HEK293T (cell line): ENCODE measurements at regions not wholly inside any gene's neighbourhood (a gene's known extent, or its start where the extent isn't known, plus 50 kb on each side); places are given as distances from the start of the nearest gene placed in this dataset.

Experiments
- CTCF ChIA-PET: fragments of 350-600 bp; formaldehyde crosslinking; extraction: SDS; loops from one replicate; lab custom pipeline; 2021; ENCODE audit warnings: antibody characterized with exemption, inconsistent platforms; lab: Yijun Ruan, JAX
- POLR2A ChIA-PET: fragments of 350-600 bp; formaldehyde crosslinking; extraction: SDS; loops from one replicate; lab custom pipeline; 2020; ENCODE audit warnings: antibody characterized with exemption, inconsistent platforms; lab: Yijun Ruan, JAX
- DNase-seq: peaks from one replicate; pipeline ENCODE4 v3.0.0; 2012; ENCODE audit warnings: mixed read lengths; ENCODE audit errors: extremely low spot score
- ARNT ChIP-seq: fragments of 450-650 bp; IDR thresholded peaks from 2 replicates; pipeline ENCODE4 v1.6.1; 2017; ENCODE audit warnings: mild to moderate bottlenecking
- BHLHE40 ChIP-seq: fragments of 450-650 bp; IDR thresholded peaks from 2 replicates; pipeline ENCODE4 v1.6.1; 2016; ENCODE audit warnings: mild to moderate bottlenecking, moderate library complexity, borderline replicate concordance
- CTBP1 ChIP-seq: fragments of 450-650 bp; IDR thresholded peaks from 2 replicates; pipeline ENCODE4 v1.6.1; 2016; ENCODE audit warnings: borderline replicate concordance
- ELF4 ChIP-seq: fragments of 450-650 bp; IDR thresholded peaks from 2 replicates; pipeline ENCODE4 v1.6.1; 2017; ENCODE audit warnings: antibody characterized with exemption
- FOXA1 ChIP-seq: fragments of 450-650 bp; IDR thresholded peaks from 2 replicates; pipeline ENCODE4 v1.6.1; 2016; ENCODE audit warnings: mild to moderate bottlenecking
- FOXK2 ChIP-seq: fragments of 450-650 bp; IDR thresholded peaks from 2 replicates; pipeline ENCODE4 v1.6.1; 2016; ENCODE audit warnings: mild to moderate bottlenecking
- FOXM1 ChIP-seq: fragments of 450-650 bp; IDR thresholded peaks from 2 replicates; pipeline ENCODE4 v1.6.1; 2017; ENCODE audit warnings: mild to moderate bottlenecking, borderline replicate concordance
- HDGF ChIP-seq: fragments of 450-650 bp; IDR thresholded peaks from 2 replicates; pipeline ENCODE4 v1.6.1; 2017; ENCODE audit warnings: antibody characterized with exemption, borderline replicate concordance
- L3MBTL2 ChIP-seq: fragments of 450-650 bp; conservative IDR thresholded peaks from 2 replicates; pipeline ENCODE4 v1.6.1; 2016; ENCODE audit warnings: mild to moderate bottlenecking
- LEF1 ChIP-seq: fragments of 450-650 bp; IDR thresholded peaks from 2 replicates; pipeline ENCODE4 v1.6.1; 2017; ENCODE audit warnings: mild to moderate bottlenecking, borderline replicate concordance
- NFRKB ChIP-seq: fragments of 450-650 bp; IDR thresholded peaks from 2 replicates; pipeline ENCODE4 v1.6.1; 2016; ENCODE audit warnings: mild to moderate bottlenecking, moderate library complexity
- SP1 ChIP-seq: fragments of 450-650 bp; IDR thresholded peaks from 2 replicates; pipeline ENCODE4 v1.6.1; 2017
- SUZ12 ChIP-seq: fragments of 450-650 bp; IDR thresholded peaks from 2 replicates; pipeline ENCODE4 v1.6.1; 2016; ENCODE audit warnings: mild to moderate bottlenecking
- TARDBP ChIP-seq: fragments of 450-650 bp; IDR thresholded peaks from 2 replicates; pipeline ENCODE4 v1.6.1; 2016
- ZNF384 ChIP-seq: fragments of 450-650 bp; IDR thresholded peaks from 2 replicates; pipeline ENCODE4 v1.6.1; 2016
- TF ChIP-seq, protein P1 (sequence below): fragments of 450-650 bp; IDR thresholded peaks from 2 replicates; pipeline ENCODE4 v1.6.1; 2016

DNA sequence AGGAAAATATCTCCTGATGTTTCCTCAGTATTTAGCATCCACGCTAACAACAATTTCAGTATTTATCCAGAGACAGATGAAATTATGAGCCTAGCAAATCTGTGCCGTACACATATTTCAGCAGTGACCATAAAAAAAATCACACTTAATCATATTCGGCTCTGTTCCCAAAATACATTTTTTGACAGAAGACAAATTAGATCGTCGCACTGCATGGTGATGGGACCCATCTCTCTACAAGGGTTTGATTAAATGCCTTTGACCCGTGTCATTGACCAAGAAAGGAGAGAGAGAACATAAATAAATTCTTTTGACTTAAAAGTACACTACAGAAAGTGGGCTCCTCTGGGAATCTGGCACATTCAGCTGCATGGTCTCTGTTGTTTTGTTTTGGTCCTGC, 215.3 kb upstream of the SEMA6D start:
- TF ChIP-seq NFRKB (no peak), ZNF384 (no peak)
- ChIA-PET CTCF (no interaction called here), POLR2A (no interaction called here)
- DNase-seq: no peak

DNA sequence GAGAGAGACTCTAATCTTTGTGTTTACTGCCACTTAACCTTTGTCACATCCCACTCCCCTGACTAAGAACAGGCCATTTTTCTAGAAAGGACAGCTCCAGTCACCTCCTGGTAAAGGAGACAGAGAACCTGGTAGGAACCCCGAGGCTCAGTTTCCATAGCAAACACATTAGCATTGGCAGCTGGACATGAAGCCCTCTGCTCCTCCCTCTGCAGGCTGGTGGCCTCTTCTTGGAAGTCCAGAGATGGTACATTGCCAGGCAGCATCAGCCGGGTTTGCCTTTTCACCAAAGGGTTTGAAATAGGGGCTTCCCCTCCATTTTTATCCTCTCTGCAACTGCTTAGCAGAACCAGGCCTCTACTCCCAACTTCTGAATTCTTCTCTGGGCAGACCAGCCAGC, 213.4 kb upstream of the SEMA6D start:
- POLR2A ChIA-PET: no interaction called here
- no peak for DNase-seq
- CTCF ChIA-PET: no interaction called here
- TF ChIP-seq ZNF384 (no peak), HDGF (no peak), LEF1 (no peak), FOXA1 (no peak), SP1 (no peak), NFRKB (no peak)
- TF ChIP-seq, protein P1, sequence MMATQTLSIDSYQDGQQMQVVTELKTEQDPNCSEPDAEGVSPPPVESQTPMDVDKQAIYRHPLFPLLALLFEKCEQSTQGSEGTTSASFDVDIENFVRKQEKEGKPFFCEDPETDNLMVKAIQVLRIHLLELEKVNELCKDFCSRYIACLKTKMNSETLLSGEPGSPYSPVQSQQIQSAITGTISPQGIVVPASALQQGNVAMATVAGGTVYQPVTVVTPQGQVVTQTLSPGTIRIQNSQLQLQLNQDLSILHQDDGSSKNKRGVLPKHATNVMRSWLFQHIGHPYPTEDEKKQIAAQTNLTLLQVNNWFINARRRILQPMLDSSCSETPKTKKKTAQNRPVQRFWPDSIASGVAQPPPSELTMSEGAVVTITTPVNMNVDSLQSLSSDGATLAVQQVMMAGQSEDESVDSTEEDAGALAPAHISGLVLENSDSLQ: no peak

DNA sequence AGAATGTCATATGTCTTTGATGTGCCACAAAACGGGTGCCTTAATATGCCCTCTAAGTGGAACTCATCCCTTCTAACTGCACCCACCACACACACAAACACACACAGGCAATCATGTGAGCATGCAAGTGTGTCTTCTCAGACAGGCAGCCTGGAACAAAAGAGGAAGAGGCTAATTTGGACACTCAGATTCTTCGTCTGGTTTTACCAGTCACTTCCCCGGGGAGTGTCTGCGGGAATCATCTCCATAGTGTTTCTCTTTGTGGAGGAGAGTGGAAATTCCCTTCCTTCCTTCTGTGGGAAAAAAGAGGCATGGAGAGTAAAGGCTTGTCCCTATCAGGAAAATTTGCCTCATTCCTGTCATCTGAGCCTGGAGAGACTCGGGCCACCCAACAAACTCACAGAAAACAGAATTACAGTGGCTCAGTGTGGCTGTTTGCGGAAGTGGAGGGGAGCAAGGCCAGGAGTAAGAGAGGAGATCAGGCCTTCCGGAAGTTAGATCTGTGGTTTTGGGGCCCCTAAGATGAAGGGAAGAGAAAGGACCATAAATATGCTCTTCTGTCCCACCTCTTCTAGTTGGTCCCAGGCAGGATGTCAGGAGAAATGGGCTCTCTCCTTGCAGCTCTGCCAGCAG, 212.6 kb upstream of the SEMA6D start:
- CTCF ChIA-PET: no interaction called here
- no peak for DNase-seq
- no peak for TF ChIP-seq TARDBP
- TF ChIP-seq L3MBTL2: no peak
- TF ChIP-seq SP1: no peak
- TF ChIP-seq LEF1: no peak
- no peak for TF ChIP-seq BHLHE40
- TF ChIP-seq SUZ12: no peak
- TF ChIP-seq FOXK2: no peak
- TF ChIP-seq FOXA1: no peak
- TF ChIP-seq FOXM1: no peak
- no peak for TF ChIP-seq ARNT
- TF ChIP-seq HDGF: no peak
- TF ChIP-seq, protein P1: no peak
- no peak for TF ChIP-seq ZNF384
- no peak for TF ChIP-seq NFRKB
- no peak for TF ChIP-seq CTBP1
- TF ChIP-seq ELF4: no peak
- POLR2A ChIA-PET: no interaction called here

DNA sequence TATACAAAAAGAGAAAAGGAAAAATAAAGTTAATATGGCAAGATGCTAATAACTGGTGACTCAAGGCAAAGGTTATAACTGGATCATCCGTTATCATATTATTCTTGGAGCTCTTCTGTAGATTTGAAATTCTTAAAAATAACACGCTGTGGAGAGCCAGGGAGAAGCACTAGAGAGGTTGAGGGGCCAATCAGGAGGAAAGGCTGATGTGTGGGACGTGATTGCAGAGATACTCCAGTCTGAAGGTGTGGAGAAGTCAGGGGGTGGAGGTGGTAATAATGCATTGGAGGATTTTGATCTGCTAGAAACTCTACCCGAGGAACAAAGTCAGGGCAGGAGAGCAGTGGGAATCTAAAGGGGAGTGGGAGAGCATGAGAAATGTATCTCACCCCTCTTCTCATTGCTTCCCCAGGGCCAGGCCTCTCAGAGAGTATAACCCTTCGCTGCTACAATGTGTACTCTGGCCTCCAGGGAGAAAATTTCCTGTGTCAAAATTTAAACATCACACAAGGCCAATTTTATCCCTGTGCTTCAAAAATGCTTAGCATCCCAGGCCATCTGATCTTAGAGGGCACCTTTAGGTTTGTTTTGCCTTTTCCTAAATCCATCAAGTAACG, 211.5 kb upstream of the SEMA6D start:
- CTCF ChIA-PET: no interaction called here
- no peak for DNase-seq
- TF ChIP-seq LEF1: no peak
- TF ChIP-seq ELF4: no peak
- TF ChIP-seq, protein P1: no peak
- no peak for TF ChIP-seq FOXA1
- TF ChIP-seq FOXK2: no peak
- TF ChIP-seq SP1: no peak
- no peak for TF ChIP-seq ZNF384
- no peak for TF ChIP-seq HDGF
- TF ChIP-seq NFRKB: no peak
- no peak for TF ChIP-seq TARDBP
- POLR2A ChIA-PET: no interaction called here

DNA sequence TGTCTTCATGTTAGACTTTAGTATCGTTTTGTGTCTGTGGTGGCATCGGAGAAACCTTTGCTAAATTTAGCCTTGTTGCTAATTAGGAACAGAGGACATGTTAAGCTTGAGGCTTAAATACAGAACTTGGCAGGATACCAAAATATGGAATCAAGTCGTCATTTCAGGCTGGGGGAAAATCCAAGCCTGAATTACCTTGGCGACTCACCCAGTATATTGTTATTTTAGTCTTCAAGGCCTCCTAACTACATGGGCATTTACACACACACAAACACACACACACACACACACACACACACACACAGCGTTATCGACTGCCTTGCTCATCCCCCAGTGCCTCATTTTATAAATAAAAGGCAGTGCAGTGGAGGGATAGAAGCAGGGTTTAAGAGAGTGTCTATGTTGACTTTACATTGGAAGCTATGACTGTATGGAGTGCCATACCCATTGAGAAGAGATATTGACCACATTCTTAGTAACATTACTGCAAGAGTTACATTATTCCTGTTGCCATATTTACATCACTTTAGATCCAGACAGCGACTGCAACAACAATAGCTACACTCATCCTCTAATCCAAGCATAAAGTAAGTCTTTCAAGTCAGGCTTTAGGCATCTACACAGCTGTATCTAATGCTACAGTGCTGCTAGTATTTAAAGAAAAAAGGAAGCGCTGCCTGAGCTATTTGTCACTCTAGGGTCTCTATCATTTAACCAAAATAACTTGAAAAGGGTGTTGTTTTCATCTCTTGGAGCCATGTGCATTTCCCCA, 210.8 kb upstream of the SEMA6D start:
- no peak for DNase-seq

More for the DNA sequence above, 210.8 kb upstream of the SEMA6D start:
- no peak for TF ChIP-seq L3MBTL2
- no peak for TF ChIP-seq FOXK2
- TF ChIP-seq SUZ12: no peak
- TF ChIP-seq BHLHE40: no peak
- no peak for TF ChIP-seq SP1
- no peak for TF ChIP-seq LEF1
- no peak for TF ChIP-seq ELF4
- TF ChIP-seq TARDBP: no peak
- no peak for TF ChIP-seq ARNT
- TF ChIP-seq NFRKB: no peak
- TF ChIP-seq CTBP1: no peak
- TF ChIP-seq ZNF384: no peak
- TF ChIP-seq, protein P1: no peak
- no peak for TF ChIP-seq FOXM1
- no peak for TF ChIP-seq FOXA1
- no peak for TF ChIP-seq HDGF
- ChIA-PET POLR2A (no interaction called here), CTCF (no interaction called here)
